ENCODE measurements at regions not wholly inside any gene's neighbourhood (a gene's known extent, or its start where the extent isn't known, plus 50 kb on each side); places are given as distances from the start of the nearest gene placed in this dataset.
A peak's percentile ranks its signal among the peaks of the same experiment; 100 is the strongest.
"Not testable (repeated sequence)": the region's sequence is repeated elsewhere in the genome, so short reads cannot be mapped to it uniquely, and the experiment has no call there.

- Histone ChIP-seq H3K36me3 (replicated peaks in 1 of 2; ENCODE audit: control insufficient read depth in 1 of 2, insufficient read depth in 2 of 2, low read length in 1 of 2) (no peaks in the 10 kb centered on the region), H2AFZ (ENCODE audit: low read depth) (peak overlapping the region; percentile 98), H3K4me3 (ENCODE audit: low read depth in 2 of 2, low read length in 1 of 2) (no peak overlapping the region; a peak in 1 of 4 replicates), H3K9ac (peak overlapping the region; percentile 40; the same call in 1 of the 2 replicates), H3K27ac (ENCODE audit: low read depth in 2 of 2, low read length in 1 of 2) (peak overlapping the region in 1 of 2 experiments; percentile 74; a peak in 2 of 4 replicates), H3K9me2 (no peaks in the 10 kb centered on the region), H3F3A (replicated peaks; ENCODE audit: insufficient read depth) (no peaks in the 10 kb centered on the region), H3K79me2 (ENCODE audit: insufficient read depth) (no peaks in the 10 kb centered on the region), H4K20me1 (ENCODE audit: insufficient read depth) (no peaks in the 10 kb centered on the region), H3K4me1 (ENCODE audit: control insufficient read depth in 1 of 2, insufficient read depth in 2 of 2, low read depth in 1 of 2, low read length in 1 of 2) (peaks cover 0 to 5% of the 10 kb centered on the region in 2 experiments; a peak in 1 of 4 replicates), H3K27me3 (ENCODE audit: insufficient read depth) (no peaks in the 10 kb centered on the region; the same call in 1 of the 2 replicates), H3K9me3 (no peaks in the 10 kb centered on the region), H3K4me2 (peak overlapping the region; percentile 69; the same call in 1 of the 2 replicates)
- DNase-seq: no peak
- TF ChIP-seq JUND (IDR thresholded peaks at IDR 0.05) (no peak), TEAD4 (IDR thresholded peaks at IDR 0.05; ENCODE audit: borderline replicate concordance, insufficient read depth) (no peak), REST (IDR thresholded peaks at IDR 0.05; ENCODE audit: low read depth, low read length) (no peak), ZBTB33 (IDR thresholded peaks at IDR 0.05; ENCODE audit: borderline replicate concordance, low read depth) (no peak), MEF2A (IDR thresholded peaks at IDR 0.05; ENCODE audit: borderline replicate concordance, low read depth) (no peak)
- ChIA-PET POLR2A (no interaction called here), CTCF (no interaction called here)
- WGBS (ENCODE audit: low lambda C conversion rate): 36% methylated on average over 23 of the region's 25 CpGs
Measured at GRCh38 chr14:99036611-99037293, 235.2 kb downstream of the BCL11B start.

GRCh38 chr14:99037326-99037725 is 234.7 kb downstream of the BCL11B start:
- H4K20me1 ChIP-seq (ENCODE audit: insufficient read depth); H3K27ac ChIP-seq (ENCODE audit: low read depth in 2 of 2, low read length in 1 of 2); POLR2A ChIA-PET; H3K4me1 ChIP-seq (ENCODE audit: control insufficient read depth in 1 of 2, insufficient read depth in 2 of 2, low read depth in 1 of 2, low read length in 1 of 2); H3F3A ChIP-seq (replicated peaks; ENCODE audit: insufficient read depth); CTCF ChIA-PET; H3K9me3 ChIP-seq; H3K4me2 ChIP-seq; H3K27me3 ChIP-seq (ENCODE audit: insufficient read depth); H3K36me3 ChIP-seq (replicated peaks in 1 of 2; ENCODE audit: control insufficient read depth in 1 of 2, insufficient read depth in 2 of 2, low read length in 1 of 2); H2AFZ ChIP-seq (ENCODE audit: low read depth); H3K9me2 ChIP-seq; H3K4me3 ChIP-seq (ENCODE audit: low read depth in 2 of 2, low read length in 1 of 2); DNase-seq; H3K9ac ChIP-seq; H3K79me2 ChIP-seq (ENCODE audit: insufficient read depth): not testable (repeated sequence)
- 67% methylated on average over 1 of the region's 1 CpG for WGBS (ENCODE audit: low lambda C conversion rate)

Data from SK-N-SH (cell line).